H9 (cell line): ENCODE measurements at regions not wholly inside any gene's neighbourhood (a gene's known extent, or its start where the extent isn't known, plus 50 kb on each side); places are given as distances from the start of the nearest gene placed in this dataset.

Experiments used
- DNase-seq: peaks from one replicate; pipeline ENCODE4 v3.0.0-alpha.2; 2017
- H2AFZ ChIP-seq: one replicate; pipeline ENCODE4 v1.6.1; 2013; ENCODE audit warnings: mild to moderate bottlenecking, low read length, control low read depth, moderate library complexity
- H2AK5ac ChIP-seq: 2 replicates; pipeline ENCODE4 v1.6.1; 2013; ENCODE audit warnings: low read length, control low read depth, mixed read lengths; ENCODE audit not compliant: insufficient read length
- H2BK120ac ChIP-seq: one replicate; pipeline ENCODE4 v1.6.1; 2013; ENCODE audit warnings: low read depth, mild to moderate bottlenecking, low read length, control low read depth, inconsistent platforms; ENCODE audit not compliant: poor library complexity, severe bottlenecking
- H2BK12ac ChIP-seq: 2 replicates; pipeline ENCODE4 v1.6.1; 2013; ENCODE audit warnings: low read length, control low read depth, mixed read lengths, low read depth; ENCODE audit not compliant: insufficient read length
- H2BK15ac ChIP-seq: 2 replicates; pipeline ENCODE4 v1.6.1; 2013; ENCODE audit warnings: low read depth, low read length, control low read depth
- H2BK20ac ChIP-seq: one replicate; pipeline ENCODE4 v1.6.1; 2013; ENCODE audit warnings: low read depth, mild to moderate bottlenecking, low read length, control low read depth, inconsistent platforms; ENCODE audit not compliant: poor library complexity, severe bottlenecking
- H2BK5ac ChIP-seq: 2 replicates; pipeline ENCODE4 v1.6.1; 2013; ENCODE audit warnings: low read length, control low read depth, mixed read lengths; ENCODE audit not compliant: insufficient read length
- H3K14ac ChIP-seq: 2 replicates; pipeline ENCODE4 v1.6.1; 2013; ENCODE audit warnings: low read length, control low read depth; ENCODE audit not compliant: insufficient read depth
- H3K18ac ChIP-seq: 2 replicates; pipeline ENCODE4 v1.6.1; 2013; ENCODE audit warnings: low read depth, mild to moderate bottlenecking, mixed read lengths, low read length, control low read depth; ENCODE audit not compliant: insufficient read length
- H3K23ac ChIP-seq: 2 replicates; pipeline ENCODE4 v1.6.1; 2013; ENCODE audit warnings: low read length, control low read depth, mixed read lengths, low read depth; ENCODE audit not compliant: insufficient read length
- H3K23me2 ChIP-seq: 2 replicates; pipeline ENCODE4 v1.6.1; 2013; ENCODE audit warnings: low read depth, mild to moderate bottlenecking, mixed read lengths, low read length, control low read depth; ENCODE audit not compliant: insufficient read length, poor library complexity, severe bottlenecking
- H3K27ac ChIP-seq: 2 replicates; pipeline ENCODE4 v1.5.1; 2013; ENCODE audit warnings: low read length, control low read depth, mixed read lengths, low read depth; ENCODE audit not compliant: insufficient read length
- H3K27me3 ChIP-seq: 2 replicates; pipeline ENCODE4 v1.6.1; 2013; ENCODE audit warnings: low read length, control low read depth, inconsistent platforms; ENCODE audit not compliant: insufficient read depth
- H3K4ac ChIP-seq: 2 replicates; pipeline ENCODE4 v1.6.1; 2013; ENCODE audit warnings: low read depth, mild to moderate bottlenecking, control low read depth, inconsistent platforms, low read length, moderate library complexity
- H3K4me1 ChIP-seq: 2 replicates; pipeline ENCODE4 v1.6.1; 2013; ENCODE audit warnings: low read length, control low read depth, inconsistent platforms; ENCODE audit not compliant: insufficient read depth
- H3K4me2 ChIP-seq: 2 replicates; pipeline ENCODE4 v1.6.1; 2013; ENCODE audit warnings: low read length, control low read depth, mixed read lengths; ENCODE audit not compliant: insufficient read length, insufficient read depth
- H3K56ac ChIP-seq: 2 replicates; pipeline ENCODE4 v1.6.1; 2013; ENCODE audit warnings: low read depth, mild to moderate bottlenecking, mixed read lengths, low read length, control low read depth; ENCODE audit not compliant: insufficient read length
- H3K79me1 ChIP-seq: 2 replicates; pipeline ENCODE4 v1.6.1; 2013; ENCODE audit warnings: low read depth, mild to moderate bottlenecking, moderate library complexity, low read length, control low read depth, inconsistent platforms; ENCODE audit not compliant: insufficient read depth, poor library complexity, severe bottlenecking
- H3K79me2 ChIP-seq: 2 replicates; pipeline ENCODE4 v1.6.1; 2013; ENCODE audit warnings: low read length, control low read depth, inconsistent platforms; ENCODE audit not compliant: insufficient read depth
- H3K9ac ChIP-seq: 2 replicates; pipeline ENCODE4 v1.6.1; 2013; ENCODE audit warnings: low read length, control low read depth, mixed read lengths; ENCODE audit not compliant: insufficient read length; ENCODE audit errors: extremely low read depth
- H3K9me3 ChIP-seq: one replicate; pipeline ENCODE4 v1.6.1; 2013; ENCODE audit warnings: low read depth, low read length, inconsistent platforms; ENCODE audit not compliant: control insufficient read depth
- H3T11ph ChIP-seq: one replicate; pipeline ENCODE4 v1.6.1; 2013; ENCODE audit warnings: mild to moderate bottlenecking, low read length, control low read depth, inconsistent platforms
- H4K20me1 ChIP-seq: one replicate; pipeline ENCODE4 v1.6.1; 2013; ENCODE audit not compliant: control insufficient read depth, insufficient read length, insufficient read depth
- H4K5ac ChIP-seq: 2 replicates; pipeline ENCODE4 v1.6.1; 2013; ENCODE audit warnings: low read depth, mild to moderate bottlenecking, mixed read lengths, low read length, control low read depth; ENCODE audit not compliant: insufficient read length
- H4K8ac ChIP-seq: replicated peaks from 2 replicates; pipeline ENCODE4 v1.6.1; 2013; ENCODE audit warnings: low read length, control low read depth, mixed read lengths, low read depth; ENCODE audit not compliant: insufficient read length
- H4K91ac ChIP-seq: 2 replicates; pipeline ENCODE4 v1.6.1; 2013; ENCODE audit warnings: low read depth, mild to moderate bottlenecking, moderate library complexity, mixed read lengths, low read length, control low read depth; ENCODE audit not compliant: insufficient read length
- H3K27ac Mint-ChIP-seq, 3 experiments: 2 replicates in 2 of 3; 3 replicates in 1 of 3; pipeline ENCODE4 v1.8.0; 2020 to 2021; ENCODE audit warnings: mixed read lengths in 3 of 3, mild to moderate bottlenecking in 1 of 3, moderate library complexity in 1 of 3
- H3K27me3 Mint-ChIP-seq: 2 replicates; pipeline ENCODE4 v1.8.0; 2021; ENCODE audit warnings: low read depth, mild to moderate bottlenecking, moderate library complexity, mixed read lengths
- H3K36me3 Mint-ChIP-seq, 3 experiments: 2 replicates in 2 of 3; 3 replicates in 1 of 3; pipeline ENCODE4 v1.8.0; 2020 to 2021; ENCODE audit warnings: low read depth in 3 of 3, mixed read lengths in 3 of 3; ENCODE audit not compliant: insufficient read depth in 1 of 3
- H3K4me1 Mint-ChIP-seq, 2 experiments: 2 replicates each; pipeline ENCODE4 v1.8.0; 2020; ENCODE audit warnings: mixed read lengths in 2 of 2
- H3K4me3 Mint-ChIP-seq, 2 experiments: 2 replicates in 1 of 2; 3 replicates in 1 of 2; pipeline ENCODE4 v1.8.0; 2020 to 2021; ENCODE audit warnings: mild to moderate bottlenecking in 2 of 2, mixed read lengths in 2 of 2, moderate library complexity in 1 of 2
- H3K9me3 Mint-ChIP-seq, 2 experiments: 2 replicates in 1 of 2; 3 replicates in 1 of 2; pipeline ENCODE4 v1.8.0; 2020; ENCODE audit warnings: mild to moderate bottlenecking in 2 of 2, mixed read lengths in 2 of 2, moderate library complexity in 1 of 2
- CTCF ChIP-seq: fragments of 200-600 bp; sonication (generic); conservative IDR thresholded peaks from 3 replicates; pipeline ENCODE4 v1.8.0; 2021; ENCODE audit warnings: antibody characterized with exemption, mild to moderate bottlenecking
- WGBS: extraction: QIAGEN DNeasy Blood & Tissue Kit; methylation state at CpG from one replicate; pipeline ENCODE4 v1.1.7; 2013; ENCODE audit warnings: missing lambda C conversion rate, low lambda C conversion rate, mixed read lengths; ENCODE audit not compliant: insufficient read length; ENCODE audit errors: extremely low coverage; 5-methylcytosine and 5-hydroxymethylcytosine counted together

DNA sequence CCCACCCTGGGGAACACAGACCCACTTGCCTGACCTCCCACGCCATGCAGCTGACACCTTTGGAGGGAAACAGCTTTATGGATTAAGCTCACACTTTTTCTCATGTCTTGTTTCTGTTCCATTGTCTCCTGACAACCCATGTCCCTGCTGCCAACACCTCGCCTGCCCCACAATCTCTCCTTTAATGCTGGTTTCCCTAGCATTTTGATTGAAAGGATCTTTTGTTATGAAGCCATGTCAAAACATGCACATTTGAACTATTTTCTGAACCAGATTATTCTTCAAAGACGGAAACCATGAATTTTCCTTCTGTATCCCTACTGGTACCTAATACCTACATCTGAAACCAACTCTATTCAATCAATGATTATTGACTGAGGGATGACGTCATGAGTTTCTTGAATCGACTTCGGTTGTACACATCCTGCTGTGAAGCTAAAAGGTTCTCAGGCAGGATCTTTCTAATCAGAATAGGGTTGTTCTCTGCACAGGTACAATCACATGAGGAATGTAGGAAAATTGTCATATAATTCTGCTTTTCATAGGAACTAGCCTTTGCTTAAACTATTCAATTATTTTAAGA, 106.2 kb upstream of the NEBL start:
- no peak for DNase-seq
- no peak overlapping the region for H2BK12ac ChIP-seq
- H3K14ac ChIP-seq = no peak overlapping the region
- no peak overlapping the region for H2AK5ac ChIP-seq
- H3K4me2 ChIP-seq = no peak overlapping the region
- no peak for TF ChIP-seq CTCF
- Mint-ChIP-seq H3K4me3 (no peak overlapping the region), H3K36me3 (no peaks in the 10 kb centered on the region), H3K27me3 (no peaks in the 10 kb centered on the region), H3K27ac (peak overlapping the region in 1 of 3 experiments; percentile 16; a peak in 3 of 7 replicates), H3K9me3 (no peaks in the 10 kb centered on the region), H3K4me1 (peaks cover 11 to 14% of the 10 kb centered on the region in 2 experiments)
- H4K8ac ChIP-seq = no peak overlapping the region
- H4K91ac ChIP-seq = no peak overlapping the region
- no peak overlapping the region for H3K27ac ChIP-seq
- WGBS = no CpG with 5 or more reads among the region's 6 CpGs
- H2AFZ ChIP-seq = no peak overlapping the region
- H3K79me2 ChIP-seq = no peaks in the 10 kb centered on the region
- H2BK5ac ChIP-seq = no peak overlapping the region
- H3K4ac ChIP-seq = no peak overlapping the region
- no peak overlapping the region for H2BK20ac ChIP-seq
- H3T11ph ChIP-seq = no peak overlapping the region
- no peaks in the 10 kb centered on the region for H3K9me3 ChIP-seq
- no peak overlapping the region for H3K18ac ChIP-seq
- no peaks in the 10 kb centered on the region for H4K20me1 ChIP-seq
- H3K9ac ChIP-seq = no peak overlapping the region
- H3K23ac ChIP-seq = no peak overlapping the region
- H3K23me2 ChIP-seq = no peaks in the 10 kb centered on the region
- no peaks in the 10 kb centered on the region for H3K27me3 ChIP-seq
- no peak overlapping the region for H2BK15ac ChIP-seq
- no peak overlapping the region for H4K5ac ChIP-seq
- no peak overlapping the region for H2BK120ac ChIP-seq
- no peaks in the 10 kb centered on the region; the same call in 1 of the 2 replicates for H3K4me1 ChIP-seq
- no peak overlapping the region for H3K56ac ChIP-seq
- no peaks in the 10 kb centered on the region for H3K79me1 ChIP-seq
